ENCODE measurements at regions not wholly inside any gene's neighbourhood (a gene's known extent, or its start where the extent isn't known, plus 50 kb on each side); places are given as distances from the start of the nearest gene placed in this dataset.

DNA sequence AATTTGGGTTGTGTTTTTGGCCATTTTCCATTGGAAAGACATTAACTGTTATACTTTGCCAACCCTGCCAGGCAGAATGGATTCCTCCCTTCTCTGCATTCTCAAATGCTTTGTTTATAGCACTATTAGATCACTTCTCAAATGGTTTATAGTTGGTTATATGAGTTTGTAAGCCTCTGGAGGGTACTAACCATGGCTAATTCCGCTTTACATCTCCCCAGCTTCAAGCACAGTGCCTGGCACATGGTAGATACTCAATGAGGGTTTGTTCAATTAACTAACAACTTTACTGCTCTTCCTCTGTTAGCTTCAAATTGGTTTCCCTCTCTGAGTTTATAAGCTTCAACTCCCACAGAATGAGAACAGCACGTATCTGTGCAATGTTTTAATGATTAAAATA, 213.5 kb downstream of the SOX11 start:
- TF ChIP-seq, protein P1, sequence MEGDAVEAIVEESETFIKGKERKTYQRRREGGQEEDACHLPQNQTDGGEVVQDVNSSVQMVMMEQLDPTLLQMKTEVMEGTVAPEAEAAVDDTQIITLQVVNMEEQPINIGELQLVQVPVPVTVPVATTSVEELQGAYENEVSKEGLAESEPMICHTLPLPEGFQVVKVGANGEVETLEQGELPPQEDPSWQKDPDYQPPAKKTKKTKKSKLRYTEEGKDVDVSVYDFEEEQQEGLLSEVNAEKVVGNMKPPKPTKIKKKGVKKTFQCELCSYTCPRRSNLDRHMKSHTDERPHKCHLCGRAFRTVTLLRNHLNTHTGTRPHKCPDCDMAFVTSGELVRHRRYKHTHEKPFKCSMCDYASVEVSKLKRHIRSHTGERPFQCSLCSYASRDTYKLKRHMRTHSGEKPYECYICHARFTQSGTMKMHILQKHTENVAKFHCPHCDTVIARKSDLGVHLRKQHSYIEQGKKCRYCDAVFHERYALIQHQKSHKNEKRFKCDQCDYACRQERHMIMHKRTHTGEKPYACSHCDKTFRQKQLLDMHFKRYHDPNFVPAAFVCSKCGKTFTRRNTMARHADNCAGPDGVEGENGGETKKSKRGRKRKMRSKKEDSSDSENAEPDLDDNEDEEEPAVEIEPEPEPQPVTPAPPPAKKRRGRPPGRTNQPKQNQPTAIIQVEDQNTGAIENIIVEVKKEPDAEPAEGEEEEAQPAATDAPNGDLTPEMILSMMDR (IDR thresholded peaks at IDR 0.05; ENCODE audit: insufficient read depth, low read depth, low read length, missing control alignments): no peak
- H3K4me3 ChIP-seq (ENCODE audit: low read length): no peak overlapping the region
- DNase-seq (ENCODE audit: low read depth): no peak

DNA sequence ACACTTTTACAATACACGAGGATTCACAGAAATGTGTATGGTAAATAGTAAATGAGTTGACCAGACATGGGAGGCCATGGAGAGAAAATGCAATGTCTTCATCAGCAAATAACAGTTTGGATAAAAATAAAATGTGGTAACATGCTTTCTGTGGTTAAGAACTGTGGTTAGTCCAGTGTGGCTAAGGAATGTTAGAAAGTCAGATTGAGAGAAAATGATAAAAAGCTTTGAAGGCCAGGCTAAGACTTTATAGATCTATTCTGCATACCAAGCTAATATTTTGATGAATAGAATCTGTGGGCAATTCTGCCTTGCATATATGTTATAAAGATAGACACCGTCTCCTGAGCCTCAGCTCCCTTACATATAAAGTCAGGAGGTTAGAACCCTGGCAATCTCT, 215.9 kb downstream of the SOX11 start:
- TF ChIP-seq, protein P1 (IDR thresholded peaks at IDR 0.05; ENCODE audit: insufficient read depth, low read depth, low read length, missing control alignments): no peak
- H3K4me3 ChIP-seq (ENCODE audit: low read length): no peak overlapping the region
- no peak for DNase-seq (ENCODE audit: low read depth)

DNA sequence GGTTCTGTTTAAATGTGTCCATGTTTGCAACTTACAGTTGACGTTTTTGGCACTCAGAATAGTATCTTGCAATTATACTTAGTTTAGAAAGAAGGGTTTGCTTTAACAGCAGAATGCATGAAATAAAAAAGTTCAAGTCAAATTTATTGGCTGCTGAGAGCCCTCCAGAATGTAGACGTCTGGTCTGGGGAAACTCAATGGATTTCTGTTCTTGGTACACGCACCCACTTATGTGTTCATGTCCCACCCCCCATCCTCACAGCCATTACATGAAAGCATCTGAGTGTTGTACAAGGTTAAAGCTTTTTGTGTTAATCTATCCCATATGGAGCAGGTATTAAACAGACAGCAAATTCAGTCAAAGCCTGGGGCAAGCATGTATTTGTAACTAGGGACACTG, 219.5 kb downstream of the SOX11 start:
- no peak for DNase-seq (ENCODE audit: low read depth)
- no peak overlapping the region for H3K4me3 ChIP-seq (ENCODE audit: low read length)
- TF ChIP-seq, protein P1 (IDR thresholded peaks at IDR 0.05; ENCODE audit: insufficient read depth, low read depth, low read length, missing control alignments): no peak

DNA sequence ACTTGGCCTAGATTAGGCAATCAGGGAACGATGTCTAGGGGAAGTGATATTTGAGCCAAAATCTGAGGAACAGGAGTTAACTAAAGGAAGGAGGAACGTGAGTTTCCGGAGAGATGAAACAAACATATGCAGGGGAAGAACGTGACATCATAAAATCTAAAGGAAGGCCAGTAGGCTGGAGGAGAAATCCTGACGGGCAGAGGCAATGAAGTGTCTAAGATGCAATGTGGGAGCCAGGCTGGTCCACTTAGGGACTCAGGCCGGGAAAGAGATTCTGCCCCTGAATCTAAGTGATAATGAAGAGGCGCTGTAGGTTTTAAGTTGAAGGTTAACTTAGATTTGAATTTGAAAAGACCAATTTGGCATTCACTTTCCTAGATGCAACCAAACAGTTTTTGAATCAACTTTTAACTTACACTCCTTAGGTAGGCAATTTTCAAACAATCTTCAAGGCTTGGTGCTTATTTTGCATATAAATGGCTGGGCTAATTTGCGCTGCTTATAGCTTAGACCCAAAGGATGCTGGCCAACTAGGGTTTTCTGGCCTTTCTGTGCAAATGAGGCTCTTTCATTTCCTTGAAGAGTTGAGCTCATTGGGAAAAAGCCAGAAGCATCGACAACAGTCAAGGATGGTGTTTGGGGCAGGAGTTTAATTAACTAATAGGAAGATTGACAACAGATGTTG, 221.7 kb downstream of the SOX11 start:
- TF ChIP-seq, protein P1 (IDR thresholded peaks at IDR 0.05; ENCODE audit: insufficient read depth, low read depth, low read length, missing control alignments): no peak
- H3K4me3 ChIP-seq (ENCODE audit: low read length): no peak overlapping the region

DNA sequence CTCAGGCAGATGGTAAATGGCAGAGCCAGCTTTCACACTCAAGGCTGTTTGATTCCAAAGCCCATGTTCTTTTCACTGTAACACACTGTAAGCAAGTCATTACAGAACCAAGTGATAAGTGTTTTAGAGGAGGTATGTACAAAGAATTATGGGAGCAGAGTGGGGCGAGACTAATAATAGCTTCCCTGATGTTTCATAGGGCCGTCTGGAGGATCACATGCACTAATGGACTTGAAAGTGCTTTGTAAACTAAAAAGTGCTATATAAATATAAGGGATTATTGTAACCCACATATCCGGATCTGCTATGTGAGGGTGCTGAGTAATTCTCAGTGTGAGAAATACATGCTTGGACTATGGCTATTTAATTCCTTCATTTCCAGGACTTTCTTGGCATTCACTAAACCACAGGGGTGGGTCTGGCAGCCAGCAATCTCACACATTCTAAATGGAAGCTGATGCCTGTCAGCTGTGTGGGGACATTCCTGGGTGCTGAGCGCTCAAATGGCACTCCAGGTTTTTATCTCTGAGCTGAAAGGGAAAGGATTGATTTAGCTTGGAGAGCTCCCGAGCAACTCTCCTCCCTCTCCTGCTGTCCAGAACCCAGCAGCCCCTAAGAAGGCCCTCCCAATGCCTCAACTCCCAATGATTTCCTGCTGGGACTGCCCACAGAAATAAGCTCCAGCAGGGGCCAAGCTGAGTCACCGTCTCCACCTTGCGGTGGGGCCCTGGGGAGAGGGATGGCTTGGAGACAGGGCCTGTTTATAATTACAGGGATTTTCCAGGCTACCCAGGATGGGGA, 222.8 kb downstream of the SOX11 start:
- no peak overlapping the region for H3K4me3 ChIP-seq (ENCODE audit: low read length)
- TF ChIP-seq, protein P1 (IDR thresholded peaks at IDR 0.05; ENCODE audit: insufficient read depth, low read depth, low read length, missing control alignments): no peak
- no peak for DNase-seq (ENCODE audit: low read depth)

More for the DNA sequence above, 221.7 kb downstream of the SOX11 start:
- DNase-seq (ENCODE audit: low read depth): no peak

DNA sequence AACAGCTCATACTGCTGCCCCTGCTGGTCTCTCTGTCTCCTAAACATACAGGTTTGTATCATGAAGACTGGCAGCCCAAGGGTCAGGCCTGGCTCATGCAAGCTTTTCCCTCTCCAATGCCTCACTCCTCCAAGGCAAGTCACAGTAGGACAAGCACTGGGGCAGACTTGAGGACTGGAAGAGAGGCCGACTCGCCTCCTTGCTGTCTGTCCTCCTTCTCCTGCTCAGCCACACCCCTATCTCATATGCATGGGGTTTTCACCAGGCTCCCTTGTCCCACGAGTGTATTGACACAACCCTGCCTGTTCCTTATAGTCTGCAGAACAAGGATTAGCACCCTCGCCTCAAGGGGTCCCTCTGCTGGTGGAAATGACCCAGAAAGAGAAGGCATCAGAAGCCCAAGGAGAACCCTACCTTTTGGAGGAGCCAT, 223.7 kb downstream of the SOX11 start:
- no peak overlapping the region for H3K4me3 ChIP-seq (ENCODE audit: low read length)
- peak; percentile 0 for DNase-seq (ENCODE audit: low read depth)
- TF ChIP-seq, protein P1 (IDR thresholded peaks at IDR 0.05; ENCODE audit: insufficient read depth, low read depth, low read length, missing control alignments): peak; percentile 41
